ENCODE measurements at regions not wholly inside any gene's neighbourhood (a gene's known extent, or its start where the extent isn't known, plus 50 kb on each side); places are given as distances from the start of the nearest gene placed in this dataset.

DNA sequence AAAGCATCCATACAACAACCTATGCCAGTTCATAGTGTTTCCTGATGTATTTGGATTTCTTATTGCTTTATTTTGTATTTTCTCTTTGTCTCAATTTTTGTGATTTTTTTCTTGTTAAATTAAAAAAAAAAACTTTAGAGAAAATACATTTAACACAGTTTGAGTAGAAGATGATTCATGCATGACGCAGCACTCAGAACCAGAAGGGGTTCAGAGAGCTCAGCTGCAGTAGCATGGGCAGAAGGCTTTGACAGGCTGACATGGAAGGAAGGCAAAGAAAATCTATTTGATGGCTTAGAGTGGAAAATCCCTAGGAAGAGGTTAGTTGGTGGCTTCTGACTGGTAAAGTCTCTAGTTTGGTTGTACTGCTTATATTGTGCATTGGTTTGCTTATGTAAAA, 207.2 kb upstream of the STXBP5 start:
- CTCF ChIA-PET = no interaction called here
- Mint-ChIP-seq H3K4me1 (ENCODE audit: low read depth, unreplicated experiment) (no peaks in the 10 kb centered on the region), H3K9me3 (ENCODE audit: low read depth, unreplicated experiment) (no peaks in the 10 kb centered on the region), H3K36me3 (ENCODE audit: insufficient read depth, unreplicated experiment) (no peaks in the 10 kb centered on the region), H3K4me3 (ENCODE audit: low read depth, unreplicated experiment) (no peak overlapping the region), H3K27me3 (ENCODE audit: unreplicated experiment) (no peaks in the 10 kb centered on the region), H3K27ac (ENCODE audit: unreplicated experiment) (no peak overlapping the region)
- intact Hi-C loops (cut with micrococcal nuclease; ENCODE audit: unreplicated experiment) = no loop called here
- TF ChIP-seq, protein P1, sequence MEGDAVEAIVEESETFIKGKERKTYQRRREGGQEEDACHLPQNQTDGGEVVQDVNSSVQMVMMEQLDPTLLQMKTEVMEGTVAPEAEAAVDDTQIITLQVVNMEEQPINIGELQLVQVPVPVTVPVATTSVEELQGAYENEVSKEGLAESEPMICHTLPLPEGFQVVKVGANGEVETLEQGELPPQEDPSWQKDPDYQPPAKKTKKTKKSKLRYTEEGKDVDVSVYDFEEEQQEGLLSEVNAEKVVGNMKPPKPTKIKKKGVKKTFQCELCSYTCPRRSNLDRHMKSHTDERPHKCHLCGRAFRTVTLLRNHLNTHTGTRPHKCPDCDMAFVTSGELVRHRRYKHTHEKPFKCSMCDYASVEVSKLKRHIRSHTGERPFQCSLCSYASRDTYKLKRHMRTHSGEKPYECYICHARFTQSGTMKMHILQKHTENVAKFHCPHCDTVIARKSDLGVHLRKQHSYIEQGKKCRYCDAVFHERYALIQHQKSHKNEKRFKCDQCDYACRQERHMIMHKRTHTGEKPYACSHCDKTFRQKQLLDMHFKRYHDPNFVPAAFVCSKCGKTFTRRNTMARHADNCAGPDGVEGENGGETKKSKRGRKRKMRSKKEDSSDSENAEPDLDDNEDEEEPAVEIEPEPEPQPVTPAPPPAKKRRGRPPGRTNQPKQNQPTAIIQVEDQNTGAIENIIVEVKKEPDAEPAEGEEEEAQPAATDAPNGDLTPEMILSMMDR (IDR thresholded peaks at IDR 0.05; ENCODE audit: unreplicated experiment) = no peak
- no TSS peak for BruUV-seq (replicated peaks)
- DNase-seq = no peak

DNA sequence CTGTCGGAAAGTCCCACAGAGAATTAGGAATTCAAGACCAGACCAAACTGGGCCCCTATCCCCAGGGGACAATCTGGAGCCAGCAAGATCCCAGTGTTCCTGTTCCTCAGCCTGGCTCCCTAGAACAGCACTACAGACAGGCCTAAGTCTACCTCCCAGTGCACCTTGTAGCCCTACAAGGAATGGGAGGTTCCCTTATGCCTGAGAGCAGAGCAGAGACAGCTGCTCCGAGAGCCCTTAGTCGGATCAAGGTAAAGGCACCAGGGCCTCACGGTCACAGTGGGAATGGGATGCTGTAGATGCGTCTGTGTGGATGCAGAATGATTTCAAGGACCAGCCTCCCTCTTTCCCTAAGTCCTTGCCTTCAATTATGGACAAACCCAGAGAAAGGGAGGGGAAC, 204.5 kb upstream of the STXBP5 start:
- BruUV-seq (replicated peaks) = no TSS peak
- Mint-ChIP-seq H3K9me3 (ENCODE audit: low read depth, unreplicated experiment) (no peaks in the 10 kb centered on the region), H3K4me3 (ENCODE audit: low read depth, unreplicated experiment) (no peak overlapping the region), H3K27ac (ENCODE audit: unreplicated experiment) (no peak overlapping the region), H3K36me3 (ENCODE audit: insufficient read depth, unreplicated experiment) (no peaks in the 10 kb centered on the region), H3K4me1 (ENCODE audit: low read depth, unreplicated experiment) (no peaks in the 10 kb centered on the region), H3K27me3 (ENCODE audit: unreplicated experiment) (no peaks in the 10 kb centered on the region)
- TF ChIP-seq, protein P1 (IDR thresholded peaks at IDR 0.05; ENCODE audit: unreplicated experiment) = no peak
- CTCF ChIA-PET = no interaction called here
- intact Hi-C loops (cut with micrococcal nuclease; ENCODE audit: unreplicated experiment) = no loop called here
- no peak for DNase-seq

DNA sequence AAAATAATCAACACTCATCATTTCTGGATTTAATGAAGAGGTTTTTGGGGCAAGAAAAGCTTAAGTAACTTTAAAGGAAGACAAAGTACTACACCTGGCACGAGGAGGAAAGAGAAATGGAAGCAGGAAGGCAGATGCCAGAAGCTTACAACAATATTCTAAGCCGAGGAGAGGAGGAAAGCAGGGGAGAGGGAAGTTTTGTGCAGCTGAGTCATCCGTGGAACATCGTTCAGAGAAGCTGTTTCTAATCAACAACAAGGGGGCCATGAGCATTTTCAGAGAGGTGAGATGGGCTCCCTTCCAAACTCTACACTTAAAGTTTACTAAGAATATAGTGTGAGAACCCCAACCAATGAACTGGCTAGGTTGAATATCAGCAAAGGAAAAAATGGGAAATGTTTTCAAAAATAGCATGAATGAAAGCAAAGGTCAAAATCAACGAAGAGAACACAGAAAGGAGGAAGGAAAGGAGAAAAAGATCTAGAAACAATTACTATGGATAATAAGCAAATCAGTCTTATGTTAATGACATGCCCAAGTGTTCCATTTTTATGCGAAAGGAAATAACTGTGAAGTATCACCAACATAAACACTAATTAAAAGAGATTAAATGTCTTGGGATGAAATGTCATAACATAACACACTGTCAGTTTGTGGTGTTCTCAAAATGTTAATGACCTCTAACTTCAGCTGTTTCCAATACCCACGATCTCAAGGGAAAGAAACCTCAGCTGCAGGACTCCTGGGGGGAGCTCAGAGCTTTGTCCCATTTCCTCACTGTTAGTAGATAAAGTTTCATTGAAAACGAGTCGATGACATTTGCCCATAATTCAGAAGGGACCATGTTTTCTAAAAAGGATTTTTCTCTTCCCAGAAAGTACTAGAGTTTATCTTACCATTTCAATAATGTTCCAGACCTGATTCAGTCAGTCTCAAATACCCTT, 203.4 kb upstream of the STXBP5 start:
- Mint-ChIP-seq H3K4me1 (ENCODE audit: low read depth, unreplicated experiment) (no peaks in the 10 kb centered on the region), H3K9me3 (ENCODE audit: low read depth, unreplicated experiment) (no peaks in the 10 kb centered on the region), H3K27ac (ENCODE audit: unreplicated experiment) (no peak overlapping the region), H3K27me3 (ENCODE audit: unreplicated experiment) (no peaks in the 10 kb centered on the region), H3K36me3 (ENCODE audit: insufficient read depth, unreplicated experiment) (no peaks in the 10 kb centered on the region), H3K4me3 (ENCODE audit: low read depth, unreplicated experiment) (no peak overlapping the region)
- TF ChIP-seq, protein P1 (IDR thresholded peaks at IDR 0.05; ENCODE audit: unreplicated experiment) = no peak
- BruUV-seq (replicated peaks) = no TSS peak
- CTCF ChIA-PET = no interaction called here
- DNase-seq = no peak
- intact Hi-C loops (cut with micrococcal nuclease; ENCODE audit: unreplicated experiment) = no loop called here

DNA sequence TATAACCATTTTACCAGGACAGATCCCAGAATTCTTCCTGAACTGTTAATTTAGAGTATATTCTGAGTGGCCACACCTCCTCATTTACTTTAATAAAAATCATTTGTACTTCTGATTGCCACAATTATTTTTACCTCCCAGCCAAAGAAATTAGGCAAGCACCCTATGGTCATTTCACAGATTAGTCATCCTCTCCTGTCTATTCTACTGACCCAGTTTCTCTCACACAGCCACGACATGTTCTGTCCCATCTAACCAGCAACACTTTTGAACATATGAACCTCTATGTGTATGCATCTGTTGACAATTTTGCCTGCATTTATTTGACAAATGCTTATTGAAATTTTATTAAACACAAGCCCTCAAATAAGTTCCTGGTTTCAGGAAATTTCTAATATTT, 202.6 kb upstream of the STXBP5 start:
- TF ChIP-seq, protein P1 (IDR thresholded peaks at IDR 0.05; ENCODE audit: unreplicated experiment) = no peak
- no peak for DNase-seq
- H3K4me3 Mint-ChIP-seq (ENCODE audit: low read depth, unreplicated experiment) = no peak overlapping the region
- no peaks in the 10 kb centered on the region for H3K9me3 Mint-ChIP-seq (ENCODE audit: low read depth, unreplicated experiment)
- no peaks in the 10 kb centered on the region for H3K27me3 Mint-ChIP-seq (ENCODE audit: unreplicated experiment)
- CTCF ChIA-PET = no interaction called here
- intact Hi-C loops (cut with micrococcal nuclease; ENCODE audit: unreplicated experiment) = no loop called here
- no peak overlapping the region for H3K27ac Mint-ChIP-seq (ENCODE audit: unreplicated experiment)
- no peaks in the 10 kb centered on the region for H3K36me3 Mint-ChIP-seq (ENCODE audit: insufficient read depth, unreplicated experiment)
- no peaks in the 10 kb centered on the region for H3K4me1 Mint-ChIP-seq (ENCODE audit: low read depth, unreplicated experiment)
- BruUV-seq (replicated peaks) = no TSS peak
